Tibial nerve (tissue), 4 donors: ENCODE measurements at regions not wholly inside any gene's neighbourhood (a gene's known extent, or its start where the extent isn't known, plus 50 kb on each side); places are given as distances from the start of the nearest gene placed in this dataset.
"Not testable (repeated sequence)": the region's sequence is repeated elsewhere in the genome, so short reads cannot be mapped to it uniquely, and the experiment has no call there.

Experiments
- DNase-seq, 2 donors: peaks; one replicate each; pipeline ENCODE4 v3.0.0-alpha.2; 2019; ENCODE audit warnings: low spot score in 2 of 2
- H3K27ac ChIP-seq, 4 donors: fragments of 200-600 bp; sonication (generic) in 3 of 4; one replicate each; pipeline ENCODE4 v1.5.1; 2017 to 2019; ENCODE audit warnings: mild to moderate bottlenecking in 1 of 4
- H3K27me3 ChIP-seq, 2 donors: fragments of 200-600 bp; sonication (generic) in 1 of 2; one replicate each; pipeline versions ENCODE4 v1.5.1 to v1.6.0; 2017 to 2019
- H3K36me3 ChIP-seq, 3 donors: fragments of 200-600 bp; sonication (generic); one replicate each; pipeline ENCODE4 v1.5.1; 2018 to 2019
- H3K4me1 ChIP-seq, 4 donors: fragments of 200-600 bp; sonication (generic) in 3 of 4; one replicate each; pipeline ENCODE4 v1.5.1; 2017 to 2019
- H3K4me3 ChIP-seq, 4 donors: fragments of 200-600 bp; sonication (generic) in 3 of 4; one replicate each; pipeline ENCODE4 v1.5.1; 2017 to 2019; ENCODE audit warnings: mild to moderate bottlenecking in 1 of 4, moderate library complexity in 1 of 4
- H3K9me3 ChIP-seq, 4 donors: fragments of 200-600 bp; sonication (generic) in 3 of 4; one replicate each; pipeline ENCODE4 v1.5.1; 2017 to 2019
- CTCF ChIP-seq, 5 experiments: fragments of 200-600 bp in 3 of 5; fragments of 450-650 bp in 2 of 5; sonication (generic) in 3 of 5; IDR thresholded peaks; one replicate each; pipeline ENCODE4 v1.5.1; 2016 to 2019; ENCODE audit warnings: antibody characterized with exemption in 5 of 5, mild to moderate bottlenecking in 3 of 5, moderate library complexity in 2 of 5
- EP300 ChIP-seq, 2 donors: sonication (generic); formaldehyde crosslinking; IDR thresholded peaks; one replicate each; pipeline ENCODE4 v1.6.1; 2017; ENCODE audit warnings: antibody characterized with exemption in 2 of 2, mild to moderate bottlenecking in 1 of 2
- POLR2A ChIP-seq, 2 donors: fragments of 450-650 bp; IDR thresholded peaks; one replicate each; pipeline ENCODE4 v1.6.1; 2017; ENCODE audit warnings: antibody characterized with exemption in 2 of 2, mild to moderate bottlenecking in 2 of 2, moderate library complexity in 2 of 2
- WGBS, 2 donors: methylation state at CpG; one replicate each; pipeline ENCODE4 v1.1.5; 2018; 5-methylcytosine and 5-hydroxymethylcytosine counted together

DNA sequence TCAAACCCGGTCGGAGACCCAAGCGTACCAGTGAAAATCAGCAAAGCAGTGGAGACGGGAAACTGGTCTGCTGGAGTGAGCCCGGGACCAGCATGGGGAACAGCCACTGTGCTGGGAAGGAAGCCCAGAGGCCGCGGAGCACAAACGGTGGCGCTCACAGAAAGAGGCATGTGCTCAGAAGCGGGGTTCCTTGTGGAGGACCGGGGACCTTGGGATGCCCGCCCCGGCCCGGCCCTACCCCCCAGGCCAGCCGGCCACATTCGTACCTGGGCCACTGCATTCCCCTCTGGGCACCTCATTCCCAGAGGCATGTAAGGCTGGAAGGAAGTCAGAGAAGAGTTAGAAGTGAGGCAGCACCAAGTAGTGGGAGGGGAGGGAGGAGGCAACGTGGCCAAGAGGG, 79.3 kb downstream of the RFLNA start:
- peak overlapping the region in 2 of 4 donors; percentile 18 to 32 for H3K27ac ChIP-seq
- no peak overlapping the region for H3K4me3 ChIP-seq
- TF ChIP-seq EP300 (IDR thresholded peaks at IDR 0.05) = no peak
- no peaks in the 10 kb centered on the region for H3K27me3 ChIP-seq
- H3K9me3 ChIP-seq = no peaks in the 10 kb centered on the region
- WGBS, 2 donors = 93% methylated on average over 17 of the region's 17 CpGs
- peaks cover 0 to 74% (median 24%) of the 10 kb centered on the region in 4 donors for H3K4me1 ChIP-seq
- no peak for DNase-seq
- H3K36me3 ChIP-seq = peaks cover 0 to 84% (median 27%) of the 10 kb centered on the region in 3 donors

DNA sequence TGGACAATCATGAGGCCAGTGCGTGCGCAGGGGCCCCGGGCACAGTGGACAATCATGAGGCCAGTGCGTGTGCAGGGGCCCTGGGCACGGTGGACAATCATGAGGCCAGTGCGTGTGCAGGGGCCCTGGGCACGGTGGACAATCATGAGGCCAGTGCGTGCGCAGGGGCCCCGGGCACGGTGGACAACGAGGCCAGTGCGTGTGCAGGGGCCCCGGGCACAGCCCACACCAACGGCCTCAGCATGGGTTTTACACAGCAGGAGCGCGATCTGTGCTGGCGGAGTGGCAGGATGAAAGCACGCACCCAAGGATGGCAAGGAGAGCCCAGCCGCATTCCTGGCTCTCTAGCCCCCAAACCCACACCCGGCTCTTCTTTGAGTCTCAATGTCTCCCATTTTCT, 78.8 kb downstream of the RFLNA start:
- H3K27me3 ChIP-seq, H3K4me3 ChIP-seq, H3K9me3 ChIP-seq, DNase-seq, H3K27ac ChIP-seq: not testable (repeated sequence)
- WGBS, 2 donors = 90% methylated on average over 14 to 15 of the region's 21 CpGs
- peaks cover 0 to 74% (median 27%) of the 10 kb centered on the region in 4 donors for H3K4me1 ChIP-seq
- H3K36me3 ChIP-seq = peaks cover 0 to 80% (median 27%) of the 10 kb centered on the region in 3 donors

GRCh38 chr12:124372831-124373230, 77.9 kb downstream of the RFLNA start:
- H3K36me3 ChIP-seq = peaks cover 0 to 71% (median 27%) of the 10 kb centered on the region in 3 donors
- no peaks in the 10 kb centered on the region for H3K9me3 ChIP-seq
- H3K4me3 ChIP-seq = no peak overlapping the region
- TF ChIP-seq POLR2A (IDR thresholded peaks at IDR 0.05) = no peak
- no peak for TF ChIP-seq EP300 (IDR thresholded peaks at IDR 0.05)
- no peak for TF ChIP-seq CTCF (IDR thresholded peaks at IDR 0.05)
- no peaks in the 10 kb centered on the region for H3K27me3 ChIP-seq
- peak overlapping the region in 3 of 4 donors; percentile 85 to 97 (median 91) for H3K27ac ChIP-seq
- no peak for DNase-seq
- WGBS, 2 donors = 86 to 90% methylated on average over 8 to 13 of the region's 13 CpGs
- peaks cover 0 to 75% (median 36%) of the 10 kb centered on the region in 4 donors for H3K4me1 ChIP-seq

DNA sequence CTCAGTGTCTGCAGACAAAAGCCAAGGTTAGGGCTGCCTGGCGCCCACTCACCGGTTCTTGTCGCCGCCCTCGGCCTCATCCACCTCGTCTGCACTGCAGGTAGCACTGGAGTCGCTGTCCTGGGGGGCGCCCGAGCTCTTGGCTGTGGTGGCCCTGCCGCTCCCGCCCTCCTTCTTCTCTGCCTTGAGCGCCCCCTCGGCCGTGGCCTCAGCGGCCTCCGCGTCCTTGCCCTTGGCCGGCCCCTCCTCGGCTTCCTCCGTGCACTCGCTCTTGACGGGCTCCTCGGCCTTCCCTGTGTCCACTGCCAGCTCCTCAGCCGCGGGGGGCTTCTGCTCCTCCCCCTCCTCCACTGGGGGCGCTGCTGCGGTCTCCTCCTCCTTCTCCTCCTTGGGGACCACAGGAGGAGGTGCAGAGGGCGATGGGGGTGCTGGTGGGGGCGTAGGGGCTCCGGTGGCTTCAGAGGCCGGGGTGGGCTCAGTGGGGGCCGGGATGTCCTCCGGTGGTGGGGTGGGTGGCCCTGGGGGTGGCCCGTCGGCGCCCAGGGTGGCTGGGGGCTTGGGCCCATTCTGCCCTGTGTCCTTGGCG, 77.2 kb downstream of the RFLNA start:
- Histone ChIP-seq H3K4me3 (no peak overlapping the region), H3K4me1 (peaks cover 0 to 83% (median 42%) of the 10 kb centered on the region in 4 donors), H3K27me3 (no peaks in the 10 kb centered on the region), H3K27ac (peak overlapping the region; percentile 80 to 97 (median 88)), H3K9me3 (no peaks in the 10 kb centered on the region), H3K36me3 (peaks cover 0 to 64% (median 27%) of the 10 kb centered on the region in 3 donors)
- no peak for DNase-seq
- TF ChIP-seq CTCF (IDR thresholded peaks at IDR 0.05) (no peak), POLR2A (IDR thresholded peaks at IDR 0.05) (no peak), EP300 (IDR thresholded peaks at IDR 0.05) (no peak)
- WGBS, 2 donors = 71 to 74% methylated on average over 27 to 32 of the region's 37 CpGs

GRCh38 chr12:124371366-124371765, 76.5 kb downstream of the RFLNA start:
- Histone ChIP-seq H3K36me3 (peaks cover 0 to 57% (median 27%) of the 10 kb centered on the region in 3 donors), H3K9me3 (no peaks in the 10 kb centered on the region), H3K4me3 (no peak overlapping the region), H3K27ac (peak overlapping the region; percentile 80 to 97 (median 88)), H3K4me1 (peaks cover 0 to 86% (median 44%) of the 10 kb centered on the region in 4 donors), H3K27me3 (no peaks in the 10 kb centered on the region)
- DNase-seq = no peak
- 77 to 78% methylated on average over 12 to 13 of the region's 13 CpGs for WGBS, 2 donors
- TF ChIP-seq POLR2A (IDR thresholded peaks at IDR 0.05) (no peak), CTCF (IDR thresholded peaks at IDR 0.05) (no peak), EP300 (IDR thresholded peaks at IDR 0.05) (peak in 1 of 2 donors; percentile 10)

DNA sequence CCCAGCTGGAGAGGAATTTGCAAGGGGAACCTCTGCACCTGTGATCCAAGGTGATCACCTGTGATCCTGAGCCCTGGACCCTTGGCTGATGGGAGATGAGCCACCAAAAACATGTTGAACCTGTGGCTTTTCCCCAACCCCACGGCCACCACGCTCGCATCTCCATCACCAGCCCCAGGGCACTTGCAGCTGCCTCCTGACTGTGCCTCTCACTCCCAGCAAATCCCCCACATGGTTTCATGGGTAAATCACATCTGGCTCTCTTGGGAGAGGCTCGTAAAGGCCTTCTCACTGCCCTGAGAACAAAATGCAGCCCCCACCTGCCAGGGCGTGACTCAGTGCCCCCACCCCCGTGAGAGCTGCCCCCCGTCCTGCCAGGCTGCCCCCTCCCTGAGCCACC, 76.0 kb downstream of the RFLNA start:
- no peak for DNase-seq
- no peaks in the 10 kb centered on the region for H3K27me3 ChIP-seq
- no peak overlapping the region for H3K4me3 ChIP-seq
- WGBS, 2 donors = 58 to 88% methylated on average over 4 to 6 of the region's 7 CpGs
- peaks cover 0 to 56% (median 27%) of the 10 kb centered on the region in 3 donors for H3K36me3 ChIP-seq
- H3K9me3 ChIP-seq = no peaks in the 10 kb centered on the region
- peaks cover 0 to 89% (median 47%) of the 10 kb centered on the region in 4 donors for H3K4me1 ChIP-seq
- TF ChIP-seq POLR2A (IDR thresholded peaks at IDR 0.05) (no peak), CTCF (IDR thresholded peaks at IDR 0.05) (no peak), EP300 (IDR thresholded peaks at IDR 0.05) (no peak)
- peak overlapping the region; percentile 80 to 97 (median 88) for H3K27ac ChIP-seq
